PC-3 (cell line): ENCODE measurements at regions not wholly inside any gene's neighbourhood (a gene's known extent, or its start where the extent isn't known, plus 50 kb on each side); places are given as distances from the start of the nearest gene placed in this dataset.

Source experiments
- ATAC-seq: fragments of 200-7000 bp; cut with Tn5 transposase; 2 replicates; pipeline ENCODE4 v1.9.1; 2020; ENCODE audit warnings: mild to moderate bottlenecking, moderate library complexity
- BruUV-seq: library from RNA; stranded (reverse); fragments of 400-500 nt; replicated peaks from 2 replicates; lab custom pipeline; 2021; lab: Mats Ljungman, UMichigan
- CTCF ChIA-PET: fragments of 300-600 bp; sonication (Branson Sonifier 250); formaldehyde crosslinking; loops from one replicate; lab custom pipeline; 2022; ENCODE audit warnings: antibody characterized with exemption; lab: Charles Lee
- POLR2A ChIA-PET: fragments of 300-600 bp; sonication (Branson Sonifier 250); formaldehyde crosslinking; loops from one replicate; lab custom pipeline; 2022; ENCODE audit warnings: antibody characterized with exemption; ENCODE audit not compliant: unreplicated experiment; lab: Charles Lee
- DNase-seq: peaks from one replicate; pipeline ENCODE4 v3.0.0-alpha.2; 2015
- H2AFZ ChIP-seq: fragments of 300-600 bp; sonication (generic); 2 replicates; pipeline ENCODE4 v1.6.0; 2016; ENCODE audit warnings: antibody characterized with exemption, low read length
- H3F3A ChIP-seq: fragments of 300-600 bp; sonication (generic); one replicate; pipeline ENCODE4 v1.6.0; 2017; ENCODE audit warnings: antibody characterized with exemption, low read length, control low read depth, mild to moderate bottlenecking; ENCODE audit not compliant: unreplicated experiment
- H3K27ac ChIP-seq: fragments of 300-600 bp; sonication (generic); 2 replicates; pipeline ENCODE4 v1.5.1; 2016; ENCODE audit warnings: mild to moderate bottlenecking, low read length
- H3K27me3 ChIP-seq: fragments of 300-600 bp; sonication (generic); 2 replicates; pipeline ENCODE4 v1.6.1; 2016; ENCODE audit warnings: low read length, mixed read lengths
- H3K36me3 ChIP-seq: fragments of 300-600 bp; sonication (generic); 2 replicates; pipeline ENCODE4 v1.6.1; 2016; ENCODE audit warnings: low read depth, mixed run types, low read length, mixed read lengths
- H3K4me1 ChIP-seq: fragments of 300-600 bp; sonication (generic); 2 replicates; pipeline ENCODE4 v1.5.1; 2016; ENCODE audit warnings: low read length; ENCODE audit not compliant: insufficient read depth
- H3K4me2 ChIP-seq: fragments of 300-600 bp; sonication (generic); 2 replicates; pipeline ENCODE4 v1.6.0; 2016; ENCODE audit warnings: low read length
- H3K4me3 ChIP-seq: fragments of 300-600 bp; sonication (generic); 2 replicates; pipeline ENCODE4 v1.5.1; 2016; ENCODE audit warnings: mild to moderate bottlenecking, low read length, mixed read lengths
- H3K79me2 ChIP-seq: fragments of 300-600 bp; sonication (generic); 2 replicates; pipeline ENCODE4 v1.6.1; 2017; ENCODE audit warnings: low read length, mixed read lengths
- H3K9ac ChIP-seq: fragments of 300-600 bp; sonication (generic); 2 replicates; pipeline ENCODE4 v1.6.0; 2016; ENCODE audit warnings: mild to moderate bottlenecking, low read length
- H3K9me2 ChIP-seq: fragments of 300-600 bp; sonication (generic); replicated peaks from 2 replicates; pipeline ENCODE4 v1.6.1; 2016; ENCODE audit warnings: mixed run types, low read length, mixed read lengths
- H3K9me3 ChIP-seq: fragments of 300-600 bp; sonication (generic); 2 replicates; pipeline ENCODE4 v1.6.1; 2016; ENCODE audit warnings: low read length, mixed read lengths
- H4K20me1 ChIP-seq: fragments of 300-600 bp; sonication (generic); 2 replicates; pipeline ENCODE4 v1.6.1; 2016; ENCODE audit warnings: low read length, mixed read lengths
- EZH2 ChIP-seq: fragments of 300-600 bp; sonication (generic); IDR thresholded peaks from one replicate; pipeline ENCODE4 v1.6.1; 2017; ENCODE audit warnings: antibody characterized with exemption, mild to moderate bottlenecking, low read length; ENCODE audit not compliant: unreplicated experiment
- EZH2phosphoT487 ChIP-seq: fragments of 300-600 bp; sonication (generic); IDR thresholded peaks from 2 replicates; pipeline ENCODE4 v1.6.1; 2018; ENCODE audit warnings: mild to moderate bottlenecking, antibody characterized with exemption, low read length, borderline replicate concordance
- intact Hi-C: fragments of 100-400 bp; cut with micrococcal nuclease; formaldehyde crosslinking; loops from 2 replicates; pipeline ENCODE4 v1.9.0; 2023
- TF ChIP-seq, protein P1 (sequence below): fragments of 300-600 bp; sonication (generic); conservative IDR thresholded peaks from 2 replicates; pipeline ENCODE4 v1.5.1; 2017; ENCODE audit warnings: antibody characterized with exemption, low read depth, mild to moderate bottlenecking, low read length

DNA sequence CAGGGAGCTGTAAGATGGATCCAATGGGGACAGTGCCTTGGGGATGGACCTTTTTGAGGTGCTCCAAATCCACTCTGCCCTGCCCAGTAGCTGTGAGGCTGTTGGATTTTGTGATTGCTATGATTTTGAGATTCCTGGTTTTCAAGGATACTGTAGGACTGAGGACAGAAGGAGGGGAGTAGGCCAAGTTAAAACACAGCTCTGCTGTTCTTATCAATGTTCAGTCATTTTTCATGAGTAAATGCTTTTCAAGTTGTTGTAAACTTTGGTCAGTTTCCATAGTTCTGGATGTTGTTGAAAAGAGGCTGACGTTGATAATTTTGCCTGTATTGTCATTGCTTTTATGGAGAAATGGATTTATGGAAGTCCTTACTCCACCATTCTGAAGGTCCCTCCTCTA lies 361.2 kb downstream of the ZNF516 start:
- CTCF ChIA-PET = no interaction called here
- no TSS peak for BruUV-seq
- H3K9ac ChIP-seq = no peak overlapping the region

DNA sequence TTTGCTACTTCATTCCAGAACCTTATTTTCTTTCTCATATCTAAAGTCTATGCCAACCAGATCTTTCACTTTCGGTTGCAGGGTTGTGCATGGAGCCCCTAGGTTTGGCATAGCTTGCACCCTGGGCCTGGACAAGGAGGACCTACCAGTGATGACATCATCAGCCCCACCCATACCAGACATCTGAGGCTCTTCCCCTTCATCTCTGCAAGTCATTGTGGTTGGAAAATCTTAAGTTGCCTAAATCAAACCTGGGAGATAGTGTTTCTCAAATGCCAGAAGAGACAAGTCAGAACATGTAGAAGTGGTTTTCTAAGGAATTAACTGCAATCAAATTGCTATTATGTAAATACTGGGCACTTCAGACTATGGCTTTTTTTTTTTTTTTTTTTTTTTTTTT lies 363.3 kb downstream of the ZNF516 start:
- H3K9ac ChIP-seq = no peak overlapping the region
- ChIA-PET CTCF (no interaction called here), POLR2A (no interaction called here)
- intact Hi-C loops = no loop called here
- no peak overlapping the region for H3K4me3 ChIP-seq
- no peaks in the 10 kb centered on the region for H3K36me3 ChIP-seq
- no peaks in the 10 kb centered on the region for H3K79me2 ChIP-seq
- H4K20me1 ChIP-seq = no peaks in the 10 kb centered on the region
- H3K27ac ChIP-seq = no peak overlapping the region
- no peaks in the 10 kb centered on the region for H3K4me1 ChIP-seq
- TF ChIP-seq, protein P1, sequence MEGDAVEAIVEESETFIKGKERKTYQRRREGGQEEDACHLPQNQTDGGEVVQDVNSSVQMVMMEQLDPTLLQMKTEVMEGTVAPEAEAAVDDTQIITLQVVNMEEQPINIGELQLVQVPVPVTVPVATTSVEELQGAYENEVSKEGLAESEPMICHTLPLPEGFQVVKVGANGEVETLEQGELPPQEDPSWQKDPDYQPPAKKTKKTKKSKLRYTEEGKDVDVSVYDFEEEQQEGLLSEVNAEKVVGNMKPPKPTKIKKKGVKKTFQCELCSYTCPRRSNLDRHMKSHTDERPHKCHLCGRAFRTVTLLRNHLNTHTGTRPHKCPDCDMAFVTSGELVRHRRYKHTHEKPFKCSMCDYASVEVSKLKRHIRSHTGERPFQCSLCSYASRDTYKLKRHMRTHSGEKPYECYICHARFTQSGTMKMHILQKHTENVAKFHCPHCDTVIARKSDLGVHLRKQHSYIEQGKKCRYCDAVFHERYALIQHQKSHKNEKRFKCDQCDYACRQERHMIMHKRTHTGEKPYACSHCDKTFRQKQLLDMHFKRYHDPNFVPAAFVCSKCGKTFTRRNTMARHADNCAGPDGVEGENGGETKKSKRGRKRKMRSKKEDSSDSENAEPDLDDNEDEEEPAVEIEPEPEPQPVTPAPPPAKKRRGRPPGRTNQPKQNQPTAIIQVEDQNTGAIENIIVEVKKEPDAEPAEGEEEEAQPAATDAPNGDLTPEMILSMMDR = no peak
- TF ChIP-seq EZH2phosphoT487 = no peak
- TF ChIP-seq EZH2 = no peak
- no peak overlapping the region for H2AFZ ChIP-seq
- BruUV-seq = no TSS peak
- H3K9me2 ChIP-seq = no peaks in the 10 kb centered on the region
- no peak overlapping the region for H3K4me2 ChIP-seq
- peaks cover 32% of the 10 kb centered on the region for H3K27me3 ChIP-seq
- no peak for ATAC-seq
- DNase-seq = no peak
- H3F3A ChIP-seq = no peaks in the 10 kb centered on the region
- H3K9me3 ChIP-seq = no peaks in the 10 kb centered on the region

More for the DNA sequence above, 361.2 kb downstream of the ZNF516 start:
- H3K4me3 ChIP-seq = no peak overlapping the region
- no peak overlapping the region for H3K27ac ChIP-seq
- intact Hi-C loops = no loop called here
- no peaks in the 10 kb centered on the region for H3K4me1 ChIP-seq
- H3K9me3 ChIP-seq = no peaks in the 10 kb centered on the region
- H3K4me2 ChIP-seq = no peak overlapping the region
- POLR2A ChIA-PET = no interaction called here
- no peak overlapping the region for H2AFZ ChIP-seq
- H3K9me2 ChIP-seq = no peaks in the 10 kb centered on the region
- no peaks in the 10 kb centered on the region for H3K79me2 ChIP-seq
- DNase-seq (no peak), ATAC-seq (no peak)
- no peaks in the 10 kb centered on the region for H3F3A ChIP-seq
- TF ChIP-seq, protein P1 = no peak
- TF ChIP-seq EZH2phosphoT487 (no peak), EZH2 (no peak)
- peaks cover 35% of the 10 kb centered on the region for H3K27me3 ChIP-seq
- no peaks in the 10 kb centered on the region for H3K36me3 ChIP-seq
- no peaks in the 10 kb centered on the region for H4K20me1 ChIP-seq

DNA sequence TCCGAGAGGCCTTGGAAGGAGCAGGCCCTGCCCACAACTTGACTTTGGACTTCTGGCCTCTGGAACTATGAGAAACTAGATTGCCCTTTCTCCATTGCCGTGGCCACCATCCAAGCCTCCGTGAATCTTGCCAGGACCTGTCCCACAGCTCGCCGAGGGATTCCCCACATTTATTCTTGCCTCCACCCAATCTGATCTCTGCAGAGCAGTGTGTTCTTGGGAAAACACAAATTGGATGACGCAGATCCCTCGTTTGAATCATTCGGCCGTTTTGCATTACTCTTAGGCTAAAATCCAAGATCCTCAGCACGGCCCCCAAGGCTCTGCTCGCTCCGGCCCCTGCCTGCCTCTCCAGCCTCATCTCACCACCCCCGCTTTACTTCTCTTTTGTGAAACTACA lies 364.2 kb downstream of the ZNF516 start:
- no peak overlapping the region for H3K4me3 ChIP-seq
- H3K4me2 ChIP-seq = no peak overlapping the region
- H2AFZ ChIP-seq = no peak overlapping the region
- ATAC-seq (no peak), DNase-seq (no peak)
- H4K20me1 ChIP-seq = no peaks in the 10 kb centered on the region
- no peak overlapping the region for H3K27ac ChIP-seq
- ChIA-PET CTCF (no interaction called here), POLR2A (no interaction called here)
- TF ChIP-seq EZH2 (no peak), EZH2phosphoT487 (no peak)
- TF ChIP-seq, protein P1 = no peak
- no peaks in the 10 kb centered on the region for H3F3A ChIP-seq
- no peaks in the 10 kb centered on the region for H3K9me2 ChIP-seq
- intact Hi-C loops = no loop called here
- H3K36me3 ChIP-seq = no peaks in the 10 kb centered on the region
- no peaks in the 10 kb centered on the region for H3K79me2 ChIP-seq
- no peak overlapping the region for H3K9ac ChIP-seq
- peaks cover 28% of the 10 kb centered on the region for H3K27me3 ChIP-seq
- H3K4me1 ChIP-seq = no peaks in the 10 kb centered on the region
- no peaks in the 10 kb centered on the region for H3K9me3 ChIP-seq
- no TSS peak for BruUV-seq
